Gastroesophageal sphincter (tissue), 3 donors: ENCODE measurements at regions not wholly inside any gene's neighbourhood (a gene's known extent, or its start where the extent isn't known, plus 50 kb on each side); places are given as distances from the start of the nearest gene placed in this dataset.

Experiments used
- POLR2A ChIP-seq, 2 donors: fragments of 450-650 bp; IDR thresholded peaks; one replicate each; pipeline ENCODE4 v1.6.1; 2017; ENCODE audit warnings: antibody characterized with exemption in 2 of 2, mild to moderate bottlenecking in 2 of 2, moderate library complexity in 1 of 2
- TF ChIP-seq, protein P1 (sequence below), 4 experiments: fragments of 200-600 bp in 2 of 4; fragments of 450-650 bp in 2 of 4; sonication (generic) in 1 of 4; IDR thresholded peaks; one replicate each; pipeline ENCODE4 v1.5.1; 2017 to 2019; ENCODE audit warnings: antibody characterized with exemption in 4 of 4, mild to moderate bottlenecking in 2 of 4, moderate library complexity in 2 of 4

DNA sequence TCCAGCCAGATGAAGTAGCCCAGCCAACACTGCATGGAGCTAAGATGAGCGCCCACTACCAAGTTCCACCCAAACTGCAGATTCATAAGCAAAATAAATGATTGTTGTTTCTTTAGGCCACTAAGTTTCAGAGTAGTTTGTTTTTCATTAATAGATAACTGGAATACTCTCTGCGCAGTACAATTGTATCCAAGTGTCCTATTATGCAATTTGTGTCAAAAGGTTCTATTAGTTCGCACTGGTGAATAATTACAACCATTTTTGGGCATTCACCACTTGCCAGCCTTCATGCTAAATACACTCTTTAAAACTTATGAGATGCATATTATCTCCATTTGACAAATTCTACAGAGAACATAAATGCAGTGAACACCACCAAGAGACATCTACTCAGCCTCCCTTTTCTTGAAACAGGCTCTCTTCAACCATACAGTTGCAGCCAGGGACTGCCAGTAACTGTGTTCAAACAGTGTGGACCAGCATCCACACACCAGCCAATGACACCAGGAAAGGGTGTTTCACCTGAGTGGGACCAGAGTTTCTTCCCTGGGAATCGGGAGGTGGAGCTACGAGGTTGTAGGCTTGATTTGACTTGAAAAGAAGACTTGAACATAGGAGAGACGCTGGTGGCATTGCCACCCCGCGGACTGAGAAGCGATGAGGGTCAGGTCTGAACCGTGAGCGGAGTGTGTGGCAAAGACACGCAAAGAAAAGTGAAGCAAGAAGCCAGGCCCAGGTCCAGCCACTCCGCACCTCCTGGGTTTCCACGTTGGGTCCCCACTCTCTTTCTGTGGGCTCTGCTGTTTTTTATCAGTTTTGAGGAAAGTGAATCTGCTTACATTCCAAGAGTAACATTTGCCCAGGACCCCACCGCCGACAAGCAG lies 53.0 kb upstream of the FZD10 start:
- TF ChIP-seq, protein P1, sequence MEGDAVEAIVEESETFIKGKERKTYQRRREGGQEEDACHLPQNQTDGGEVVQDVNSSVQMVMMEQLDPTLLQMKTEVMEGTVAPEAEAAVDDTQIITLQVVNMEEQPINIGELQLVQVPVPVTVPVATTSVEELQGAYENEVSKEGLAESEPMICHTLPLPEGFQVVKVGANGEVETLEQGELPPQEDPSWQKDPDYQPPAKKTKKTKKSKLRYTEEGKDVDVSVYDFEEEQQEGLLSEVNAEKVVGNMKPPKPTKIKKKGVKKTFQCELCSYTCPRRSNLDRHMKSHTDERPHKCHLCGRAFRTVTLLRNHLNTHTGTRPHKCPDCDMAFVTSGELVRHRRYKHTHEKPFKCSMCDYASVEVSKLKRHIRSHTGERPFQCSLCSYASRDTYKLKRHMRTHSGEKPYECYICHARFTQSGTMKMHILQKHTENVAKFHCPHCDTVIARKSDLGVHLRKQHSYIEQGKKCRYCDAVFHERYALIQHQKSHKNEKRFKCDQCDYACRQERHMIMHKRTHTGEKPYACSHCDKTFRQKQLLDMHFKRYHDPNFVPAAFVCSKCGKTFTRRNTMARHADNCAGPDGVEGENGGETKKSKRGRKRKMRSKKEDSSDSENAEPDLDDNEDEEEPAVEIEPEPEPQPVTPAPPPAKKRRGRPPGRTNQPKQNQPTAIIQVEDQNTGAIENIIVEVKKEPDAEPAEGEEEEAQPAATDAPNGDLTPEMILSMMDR (IDR thresholded peaks at IDR 0.05): no peak
- no peak for TF ChIP-seq POLR2A (IDR thresholded peaks at IDR 0.05)
